ENCODE measurements at regions not wholly inside any gene's neighbourhood (a gene's known extent, or its start where the extent isn't known, plus 50 kb on each side); places are given as distances from the start of the nearest gene placed in this dataset.
"Not testable (repeated sequence)": the region's sequence is repeated elsewhere in the genome, so short reads cannot be mapped to it uniquely, and the experiment has no call there.

DNA sequence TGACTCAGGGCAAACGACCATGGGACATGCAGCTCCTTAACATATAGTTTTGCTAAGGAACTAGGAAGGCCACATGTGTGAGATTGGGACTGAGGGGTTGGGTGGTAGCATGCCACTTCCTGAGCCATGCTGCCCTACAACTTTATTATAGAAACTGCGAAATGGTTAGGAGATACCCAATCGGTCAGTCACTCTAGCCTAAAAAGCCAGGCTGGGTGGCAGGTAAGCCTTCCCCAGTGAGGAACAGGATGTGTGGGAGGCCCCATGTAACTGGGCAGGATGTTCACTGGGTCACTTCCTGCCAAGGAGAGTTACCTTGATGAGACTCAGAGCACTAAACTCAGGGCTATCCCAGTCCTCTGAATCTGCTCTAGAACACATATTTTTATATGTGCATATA, 123.5 kb downstream of the MAP3K7 start:
- DNase-seq, result no peak

DNA sequence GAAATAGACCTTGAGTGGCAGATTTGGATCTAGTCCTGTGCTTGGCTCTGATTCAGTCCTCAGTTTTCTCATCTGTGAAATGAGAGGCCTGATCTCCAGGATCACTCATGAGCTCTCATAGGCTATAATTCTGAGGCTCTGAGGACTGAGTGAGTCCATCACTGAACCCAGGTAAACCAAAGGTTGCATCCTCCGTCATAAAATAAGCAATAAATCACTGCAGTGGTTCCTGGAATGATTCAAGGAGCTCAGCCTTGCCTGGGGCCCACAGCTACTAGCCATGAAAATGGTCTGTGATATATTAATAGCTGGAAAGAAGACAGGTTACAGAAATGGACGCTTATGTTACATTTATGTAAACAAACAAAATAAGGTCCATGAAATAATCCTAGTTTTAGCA, 124.8 kb downstream of the MAP3K7 start:
- DNase-seq, result no peak

DNA sequence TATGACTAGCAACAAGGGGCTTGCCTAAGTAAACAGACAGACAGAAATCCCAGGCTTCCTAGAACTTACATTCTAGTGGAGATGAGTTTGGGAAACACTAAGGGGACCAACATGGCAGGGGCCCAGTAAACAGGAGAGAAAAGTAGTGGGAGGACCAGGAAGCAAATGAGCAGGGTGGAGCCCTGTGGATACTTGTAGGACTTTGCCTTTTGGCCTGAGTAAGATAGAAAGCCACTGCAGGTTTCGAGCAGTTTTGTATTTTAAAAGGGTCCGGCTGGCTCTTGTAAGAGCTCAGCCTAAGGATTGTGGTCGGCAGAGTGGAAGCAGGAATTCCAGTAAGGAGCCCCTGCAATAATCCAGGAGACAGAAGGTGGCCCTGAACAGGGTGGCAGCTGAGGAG, 125.5 kb downstream of the MAP3K7 start:
- DNase-seq, result no peak

DNA sequence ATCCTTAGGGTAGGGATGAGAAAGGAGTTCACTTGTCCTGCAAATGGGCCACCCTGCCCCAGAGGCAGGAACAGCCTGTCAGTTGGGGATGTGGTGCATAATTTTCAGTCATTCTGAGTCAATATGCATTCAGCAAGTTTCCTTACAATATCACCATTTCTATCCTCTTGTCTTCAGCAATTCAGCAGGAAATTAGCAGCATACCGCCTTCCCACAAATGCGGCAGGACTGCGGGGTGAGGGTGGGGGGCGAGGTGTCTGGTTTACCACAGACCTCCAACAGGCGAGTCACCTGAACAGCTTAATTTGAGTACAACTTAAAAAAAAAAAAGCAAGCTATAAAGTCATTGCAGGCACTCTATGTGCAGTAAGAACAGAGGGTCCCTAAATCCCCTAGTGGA, 126.8 kb downstream of the MAP3K7 start:
- DNase-seq, result no peak

DNA sequence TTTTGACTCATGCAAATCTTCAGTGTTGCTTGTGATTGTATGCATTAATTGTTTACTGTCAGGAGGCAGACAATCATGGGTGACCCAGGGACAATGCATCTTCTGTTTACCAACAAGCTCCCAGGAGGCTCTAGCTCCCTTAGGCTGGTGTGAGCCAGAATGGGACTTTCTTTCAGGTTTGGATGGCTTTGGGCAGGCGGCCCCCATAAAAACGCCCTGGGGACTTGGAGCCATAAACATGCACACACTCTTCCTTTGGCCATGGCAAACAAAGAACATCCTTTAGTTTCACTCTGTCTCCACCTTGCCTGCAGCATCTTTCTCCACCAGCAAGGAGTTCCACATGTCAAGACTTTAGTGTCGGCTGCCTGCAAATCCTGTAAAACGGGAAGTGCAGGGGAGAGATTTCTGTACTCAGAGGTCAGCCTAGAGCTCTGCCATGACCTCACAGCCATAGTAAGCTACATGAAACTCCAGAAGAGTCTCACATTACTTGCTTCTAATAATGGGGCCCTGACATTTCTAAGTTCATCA, 127.6 kb downstream of the MAP3K7 start:
- DNase-seq, result no peak

DNA sequence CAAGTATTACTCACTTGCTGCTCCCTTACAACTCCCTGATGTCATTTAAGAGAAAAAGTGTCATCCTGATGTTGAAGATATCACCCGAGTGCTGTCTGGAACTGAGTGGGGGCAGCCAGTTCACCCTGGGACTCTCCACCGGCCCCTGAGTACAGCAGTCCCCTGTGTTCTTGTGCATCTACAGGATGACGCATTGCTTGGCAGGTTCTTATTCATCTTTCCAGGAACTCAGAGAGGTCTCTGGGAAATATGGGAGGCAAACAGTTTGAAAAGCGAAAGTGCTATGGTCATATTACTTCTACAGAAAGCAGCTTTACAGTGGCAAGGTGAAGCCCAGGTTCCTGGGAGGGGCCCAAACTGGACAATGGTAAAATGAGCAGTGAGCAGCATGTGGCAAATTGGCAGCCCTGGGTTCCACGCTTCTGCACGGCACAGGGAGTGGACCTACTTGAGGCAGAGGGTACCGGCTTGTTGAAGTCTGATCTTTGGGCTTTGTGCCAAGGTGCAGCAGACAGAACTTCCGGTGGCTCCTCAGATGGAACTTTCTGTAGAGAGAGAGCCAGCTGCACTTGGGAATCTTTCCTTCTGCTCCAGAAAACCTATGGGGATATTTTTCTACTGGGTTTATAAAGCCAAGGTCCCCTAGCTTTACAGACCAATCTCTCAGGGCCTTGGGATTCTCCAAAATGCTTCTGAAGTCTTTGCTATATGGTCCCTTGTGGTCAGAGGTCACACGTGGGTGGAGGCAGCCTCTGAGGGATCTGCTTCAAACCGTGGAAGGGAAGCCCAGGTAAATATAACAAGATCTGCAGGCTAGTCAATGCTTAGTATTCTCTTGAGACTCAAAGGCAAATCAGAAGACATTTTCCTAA, 128.3 kb downstream of the MAP3K7 start:
- no peak for DNase-seq

DNA sequence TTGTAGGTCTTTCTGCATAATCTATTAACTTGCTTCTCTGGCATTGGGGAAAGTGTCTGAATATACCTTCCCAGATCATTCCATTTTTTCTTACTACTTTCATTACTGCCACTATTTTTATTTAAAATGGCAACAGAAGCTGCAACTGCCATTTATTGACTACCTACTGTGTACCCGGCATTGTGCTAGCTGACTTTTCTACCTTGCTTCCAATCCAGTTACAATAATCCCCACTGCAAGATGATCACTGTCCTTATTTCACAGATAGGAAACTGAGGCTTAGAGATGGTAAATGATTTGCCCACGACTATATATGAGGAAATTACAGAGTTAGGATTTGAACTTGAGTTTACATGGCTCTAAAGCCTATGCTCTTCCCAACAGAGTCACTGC, 129.0 kb downstream of the MAP3K7 start:
- DNase-seq, result no peak

DNA sequence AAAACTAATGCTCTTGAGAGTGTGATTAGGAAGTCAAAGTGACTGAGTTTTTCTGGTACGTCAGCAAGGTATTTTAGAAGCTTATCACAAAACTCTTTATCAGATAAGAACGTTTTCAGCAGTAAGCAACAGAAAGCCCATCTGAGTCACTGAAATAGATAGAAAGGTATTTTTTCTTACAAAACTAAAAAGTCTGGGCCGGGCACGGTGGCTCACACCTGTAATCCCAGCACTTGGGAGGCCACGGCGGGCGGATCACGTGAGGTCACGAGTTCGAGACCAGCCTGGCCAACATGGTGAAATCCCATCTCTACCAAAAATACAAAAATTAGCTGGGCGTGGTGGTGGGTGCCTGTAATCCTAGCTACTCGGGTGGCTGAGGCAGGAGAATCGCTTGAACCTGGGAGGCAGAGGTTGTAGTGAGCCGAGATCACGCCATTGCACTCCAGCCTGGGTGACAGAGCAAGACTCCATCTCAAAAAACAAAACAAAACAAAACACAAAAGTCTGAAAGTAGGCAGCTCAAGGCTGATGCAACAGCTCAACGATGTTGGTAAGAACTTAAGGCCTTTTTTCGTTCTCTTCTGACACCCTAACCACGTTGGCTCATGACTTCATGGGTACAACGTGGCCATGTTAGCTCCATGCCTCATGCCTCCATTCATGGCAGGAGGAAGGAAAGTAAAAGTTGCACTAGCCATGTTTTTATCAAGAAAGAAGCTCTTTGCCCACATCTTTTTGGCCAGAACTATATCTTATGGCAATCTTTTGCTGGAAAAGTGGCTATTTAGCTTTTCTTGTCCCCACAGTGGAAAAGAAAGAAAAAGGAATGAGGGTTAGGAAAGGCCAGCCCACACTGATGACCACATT, 129.6 kb downstream of the MAP3K7 start:
- not testable (repeated sequence) for DNase-seq

DNA sequence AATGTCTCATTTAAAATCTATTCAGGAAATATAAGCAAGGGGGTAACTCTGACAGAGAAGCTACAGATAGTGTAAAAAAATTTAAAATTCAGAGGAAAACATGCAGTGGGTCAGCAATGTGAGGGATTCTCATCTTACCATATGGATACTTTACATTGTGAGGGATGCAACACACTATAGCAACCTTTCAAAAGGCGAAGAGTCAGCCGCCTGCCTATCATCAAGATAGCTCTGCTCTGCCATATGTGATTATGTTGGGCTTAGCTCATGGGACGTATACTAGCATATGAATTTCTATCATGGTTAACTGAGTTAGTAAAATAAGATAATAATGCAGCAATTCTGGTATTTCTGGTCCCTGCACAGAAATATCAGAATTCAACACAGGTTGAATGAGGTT, 130.9 kb downstream of the MAP3K7 start:
- no peak for DNase-seq

DNA sequence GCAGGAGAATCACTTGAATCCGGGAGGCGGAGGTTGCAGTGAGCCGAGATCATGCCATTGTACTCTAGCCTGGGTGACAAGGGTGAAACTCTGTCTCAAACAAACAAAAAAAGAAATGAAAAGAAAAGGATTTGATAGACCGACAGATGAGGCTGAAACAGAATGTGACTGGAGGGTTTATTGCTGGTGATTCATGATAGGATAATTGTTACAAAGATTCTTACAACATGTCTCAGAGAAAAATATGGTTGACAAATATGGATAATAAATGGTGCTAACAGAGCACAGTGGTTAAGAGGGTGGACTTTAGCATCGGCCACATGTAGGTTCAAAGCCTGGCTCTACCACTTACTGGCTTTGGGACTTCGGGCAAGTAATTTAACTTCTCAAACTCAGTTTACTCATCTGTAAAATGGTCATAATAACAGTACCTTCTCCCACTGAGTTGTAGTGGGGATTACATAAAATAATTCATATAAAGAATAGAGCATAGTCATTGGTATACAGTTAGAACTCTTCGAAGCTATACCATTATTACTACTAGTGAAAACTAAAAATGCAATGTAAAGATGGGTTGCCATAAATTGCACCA, 131.9 kb downstream of the MAP3K7 start:
- DNase-seq, result no peak

- DNase-seq, result no peak
Observed at GRCh38 chr6:90450268-90450953, 136.5 kb downstream of the MAP3K7 start.

DNA sequence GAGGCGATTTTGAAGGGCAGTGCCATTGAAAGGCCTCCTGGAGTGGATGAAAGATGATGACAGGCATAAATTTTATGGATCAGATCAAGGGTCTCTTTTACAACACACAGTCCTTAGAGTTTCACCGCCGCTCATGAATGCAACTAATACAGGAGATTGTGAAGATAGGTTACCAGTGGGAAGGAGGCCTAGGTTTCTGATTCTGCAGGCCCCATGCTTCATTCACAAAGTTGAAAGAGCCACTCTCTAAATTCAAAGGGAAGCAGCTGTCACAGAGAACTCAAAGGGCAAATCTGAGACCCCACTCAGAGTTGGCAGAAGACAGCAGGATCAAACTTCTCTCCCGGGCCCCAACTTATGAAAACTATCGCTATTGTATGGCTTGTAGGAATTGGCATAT, 137.6 kb downstream of the MAP3K7 start:
- DNase-seq, result no peak

DNA sequence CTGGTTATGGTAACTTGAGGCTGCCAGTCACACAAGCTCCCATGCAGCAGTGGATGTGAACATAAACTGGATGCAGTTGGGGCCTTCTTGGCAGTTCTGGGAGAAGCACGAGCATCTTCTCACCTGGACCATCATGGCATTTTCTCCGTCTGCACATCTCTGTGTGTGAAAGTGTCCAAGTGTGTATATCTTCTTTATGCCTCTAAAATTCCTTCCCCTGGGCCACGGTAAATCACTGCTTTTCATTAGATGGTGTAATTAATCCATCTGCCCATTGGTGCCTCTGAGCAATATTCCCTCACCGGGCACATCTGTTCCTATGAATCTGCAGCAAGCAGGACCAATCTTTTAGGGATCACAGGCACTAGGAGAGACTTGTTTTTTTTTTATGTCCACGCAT, 138.0 kb downstream of the MAP3K7 start:
- DNase-seq, result no peak

DNA sequence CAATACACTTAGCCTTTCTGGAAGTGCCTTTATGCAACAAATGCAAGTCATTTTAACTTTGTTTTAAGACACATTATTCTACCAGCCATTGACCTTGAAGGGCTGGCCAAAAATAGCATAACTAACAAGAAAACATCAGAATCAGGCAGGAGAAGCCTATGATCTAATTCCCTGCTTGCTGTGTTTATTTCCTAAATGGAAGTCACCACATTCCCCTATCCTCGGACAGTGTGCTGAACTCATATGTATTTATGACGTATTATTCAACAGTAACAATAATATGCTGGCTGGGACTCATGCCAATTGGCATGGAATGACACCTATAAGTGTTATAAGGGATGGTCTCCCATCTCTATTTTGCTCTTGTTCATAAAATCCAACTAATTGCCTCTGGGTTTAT, 140.7 kb downstream of the MAP3K7 start:
- no peak for DNase-seq

DNA sequence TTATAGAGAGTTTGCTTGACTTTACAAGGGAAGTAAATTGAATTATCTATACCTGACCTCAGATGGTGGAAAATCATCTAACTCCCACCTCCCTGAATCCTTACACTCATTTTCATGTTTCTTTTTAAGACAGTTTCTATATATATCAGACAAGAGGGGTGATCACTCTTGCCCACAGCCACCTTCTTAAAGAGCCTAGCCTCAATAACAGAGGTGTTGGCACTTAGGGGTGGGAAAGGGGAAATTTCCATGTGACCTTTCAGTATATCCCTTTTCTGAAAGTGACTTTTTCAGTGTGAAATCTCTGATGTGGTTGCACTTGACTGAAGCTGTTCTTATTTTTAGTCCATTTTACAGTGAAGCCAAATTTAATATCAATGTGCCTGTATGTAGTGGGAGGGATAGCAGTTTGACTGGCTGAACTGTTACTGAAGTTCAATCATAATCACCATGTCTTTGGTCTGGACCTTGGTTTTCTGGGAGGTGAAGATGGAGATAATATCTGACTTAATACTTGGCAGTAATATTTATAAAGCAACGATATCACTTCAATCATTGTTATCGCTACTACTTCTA, 141.3 kb downstream of the MAP3K7 start:
- DNase-seq, result no peak

DNA sequence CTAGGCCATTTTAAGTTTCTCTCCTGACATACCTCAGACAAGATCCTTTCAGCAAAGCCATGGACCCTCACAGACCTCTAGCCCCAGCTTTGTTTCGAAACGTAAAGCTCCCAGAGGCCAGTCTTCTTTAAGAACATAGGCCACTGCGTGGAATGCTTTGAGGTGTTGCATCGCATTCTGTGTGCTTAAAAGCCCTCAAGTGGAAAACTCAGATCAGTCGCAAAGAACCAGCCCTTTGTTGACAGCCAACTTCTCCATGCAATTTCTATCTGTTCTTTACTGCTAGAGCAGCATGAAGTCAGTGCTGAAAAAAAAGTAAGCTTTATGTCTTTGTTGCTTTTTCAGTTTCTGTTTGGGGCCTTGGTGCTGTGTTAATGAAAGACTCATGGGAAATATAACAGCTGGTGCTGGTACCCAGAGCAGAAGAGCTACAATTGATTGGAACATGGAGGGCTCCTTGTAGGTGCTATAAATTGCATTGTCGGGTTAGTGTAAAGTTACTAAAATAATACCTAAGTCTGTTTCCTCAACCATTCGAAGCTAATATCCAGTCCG, 142.6 kb downstream of the MAP3K7 start:
- no peak for DNase-seq

GRCh38 chr6:90442366-90442765, 144.5 kb downstream of the MAP3K7 start:
- no peak for DNase-seq

DNA sequence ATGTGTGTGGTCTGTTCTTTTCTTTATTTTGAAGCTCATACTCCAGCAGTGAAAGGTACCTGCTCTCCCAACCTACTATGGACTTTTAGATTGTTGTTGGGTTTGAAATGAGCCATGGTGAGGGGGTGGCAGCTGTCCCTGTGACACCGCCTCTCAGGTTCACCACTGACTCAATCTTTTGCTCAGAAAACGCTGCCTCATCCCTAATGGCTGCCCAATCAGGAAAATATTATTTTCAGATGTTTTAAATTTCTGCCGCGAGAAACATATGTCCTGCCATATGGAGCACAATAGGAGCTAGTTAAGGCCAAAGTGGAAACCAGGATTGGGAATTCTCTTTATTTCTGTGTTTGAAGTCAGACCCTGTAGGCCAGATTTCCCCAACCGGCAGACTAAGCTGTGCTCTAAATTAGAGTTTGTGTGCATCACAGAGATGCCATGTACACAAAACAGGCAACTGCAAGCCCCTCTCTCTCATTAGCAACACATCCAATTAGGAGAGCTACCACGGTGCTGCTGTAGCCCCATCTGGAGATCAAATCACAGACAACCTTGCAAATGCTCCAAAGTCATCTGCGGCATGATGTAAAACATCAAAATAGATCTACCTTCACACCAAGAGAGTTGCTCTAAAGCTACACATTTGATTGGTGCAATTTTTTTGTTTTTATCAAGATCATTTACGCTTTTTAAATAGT, 144.1 kb upstream of the BACH2 start:
- no peak for DNase-seq

GRCh38 chr6:90439586-90439985, 142.9 kb upstream of the BACH2 start:
- DNase-seq, result no peak

DNA sequence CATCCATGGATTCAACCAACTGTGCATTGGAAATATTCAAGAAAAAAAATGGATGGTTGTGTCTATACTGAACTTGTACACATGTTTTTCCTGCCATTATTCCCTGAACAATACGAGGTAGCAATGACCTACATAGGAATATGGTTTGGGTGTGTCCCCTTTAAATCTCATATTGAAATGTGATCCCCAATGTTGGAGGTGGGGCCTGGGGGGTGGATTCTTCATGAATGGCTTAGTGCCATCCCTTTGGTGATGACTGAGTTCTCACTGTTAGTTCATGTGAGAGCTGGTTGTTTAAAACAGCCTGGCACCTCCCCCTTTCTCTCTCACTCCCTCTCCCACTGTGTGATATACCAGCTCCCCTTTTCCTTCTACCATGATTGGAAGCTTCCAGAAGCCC, 139.8 kb upstream of the BACH2 start:
- no peak for DNase-seq

GRCh38 chr6:90435207-90435899, 138.7 kb upstream of the BACH2 start:
- no peak for DNase-seq

Data from SW 1271 (cell line).